ENCODE measurements at regions not wholly inside any gene's neighbourhood (a gene's known extent, or its start where the extent isn't known, plus 50 kb on each side); places are given as distances from the start of the nearest gene placed in this dataset.

GRCh38 chr11:130617001-130617400 lies 168.6 kb downstream of the ADAMTS15 start:
- DNase-seq, result no peak

GRCh38 chr11:130620548-130620947 lies 172.1 kb downstream of the ADAMTS15 start:
- DNase-seq, result no peak

- no peak for DNase-seq
Measured at GRCh38 chr11:130622141-130622542, 173.7 kb downstream of the ADAMTS15 start.

GRCh38 chr11:130623670-130624668 lies 175.5 kb downstream of the ADAMTS15 start:
- DNase-seq, result no peak

- DNase-seq, result no peak
Measured at GRCh38 chr11:130624971-130625544, 176.6 kb downstream of the ADAMTS15 start.

GRCh38 chr11:130625578-130626306 lies 177.3 kb downstream of the ADAMTS15 start:
- DNase-seq, result no peak

- DNase-seq, result no peak
Measured at GRCh38 chr11:130629039-130629438, 180.6 kb downstream of the ADAMTS15 start.

GRCh38 chr11:130631119-130631518 lies 182.7 kb downstream of the ADAMTS15 start:
- DNase-seq, result peak; percentile 40

GRCh38 chr11:130633466-130633865 lies 185.0 kb downstream of the ADAMTS15 start:
- no peak for DNase-seq

GRCh38 chr11:130634186-130634585 lies 185.7 kb downstream of the ADAMTS15 start:
- no peak for DNase-seq

- peak; percentile 16 for DNase-seq
Measured at GRCh38 chr11:130634961-130635473, 186.6 kb downstream of the ADAMTS15 start.

GRCh38 chr11:130635937-130636630 lies 187.6 kb downstream of the ADAMTS15 start:
- DNase-seq, result no peak

- DNase-seq, result no peak
Measured at GRCh38 chr11:130636722-130637464, 188.4 kb downstream of the ADAMTS15 start.

- DNase-seq, result no peak
Measured at GRCh38 chr11:130637566-130637965, 189.1 kb downstream of the ADAMTS15 start.

GRCh38 chr11:130638033-130638432 lies 189.6 kb downstream of the ADAMTS15 start:
- no peak for DNase-seq

- no peak for DNase-seq
Measured at GRCh38 chr11:130638624-130639023, 190.2 kb downstream of the ADAMTS15 start.

GRCh38 chr11:130639369-130639768 lies 190.9 kb downstream of the ADAMTS15 start:
- DNase-seq, result no peak

GRCh38 chr11:130640526-130640925 lies 192.1 kb downstream of the ADAMTS15 start:
- no peak for DNase-seq

- no peak for DNase-seq
Measured at GRCh38 chr11:130641876-130642275, 193.4 kb downstream of the ADAMTS15 start.

GRCh38 chr11:130642994-130643393 lies 194.5 kb downstream of the ADAMTS15 start:
- no peak for DNase-seq

- DNase-seq, result no peak
Measured at GRCh38 chr11:130644187-130644586, 195.7 kb downstream of the ADAMTS15 start.

Measured in activated CD4-positive, alpha-beta T cell treated with anti-CD3 and anti-CD28 coated beads for 48 hours (primary cell).